HUES48 (cell line): ENCODE measurements at regions not wholly inside any gene's neighbourhood (a gene's known extent, or its start where the extent isn't known, plus 50 kb on each side); places are given as distances from the start of the nearest gene placed in this dataset.

ENCODE experiments used
- H3K27ac ChIP-seq: one replicate; pipeline ENCODE4 v1.7.0; 2013; ENCODE audit warnings: low read depth, low read length, inconsistent platforms
- H3K27me3 ChIP-seq: 2 replicates; pipeline ENCODE4 v1.6.1; 2013; ENCODE audit warnings: mild to moderate bottlenecking, low read length; ENCODE audit not compliant: control insufficient read depth, insufficient read depth
- H3K36me3 ChIP-seq: 2 replicates; pipeline ENCODE4 v1.6.1; 2013; ENCODE audit warnings: low read length; ENCODE audit not compliant: control insufficient read depth, insufficient read depth
- H3K4me1 ChIP-seq: 2 replicates; pipeline ENCODE4 v1.6.1; 2013; ENCODE audit warnings: mild to moderate bottlenecking, low read length; ENCODE audit not compliant: control insufficient read depth, insufficient read depth
- H3K4me3 ChIP-seq: 2 replicates; pipeline ENCODE4 v1.5.1; 2013; ENCODE audit warnings: mild to moderate bottlenecking, low read depth, low read length
- H3K9ac ChIP-seq: 2 replicates; pipeline ENCODE4 v1.6.1; 2013; ENCODE audit warnings: mild to moderate bottlenecking, low read depth, low read length, moderate library complexity
- H3K9me3 ChIP-seq: 2 replicates; pipeline ENCODE4 v1.6.1; 2013; ENCODE audit warnings: low read length; ENCODE audit not compliant: control insufficient read depth, insufficient read depth

- H3K27ac ChIP-seq: no peak overlapping the region
- H3K9ac ChIP-seq: no peak overlapping the region
- H3K9me3 ChIP-seq: no peaks in the 10 kb centered on the region
- no peaks in the 10 kb centered on the region for H3K36me3 ChIP-seq
- H3K4me1 ChIP-seq: no peaks in the 10 kb centered on the region
- H3K4me3 ChIP-seq: no peak overlapping the region
- H3K27me3 ChIP-seq: no peaks in the 10 kb centered on the region
These were observed 251.7 kb upstream of the PITRM1 start for GRCh38 chr10:3424111-3424851.

- no peak overlapping the region for H3K27ac ChIP-seq
- no peak overlapping the region for H3K4me3 ChIP-seq
- H3K36me3 ChIP-seq: no peaks in the 10 kb centered on the region
- H3K4me1 ChIP-seq: no peaks in the 10 kb centered on the region
- H3K9ac ChIP-seq: no peak overlapping the region
- no peaks in the 10 kb centered on the region for H3K9me3 ChIP-seq
- no peaks in the 10 kb centered on the region for H3K27me3 ChIP-seq
These were observed 250.8 kb upstream of the PITRM1 start for GRCh38 chr10:3423384-3423783.

- H3K4me3 ChIP-seq: no peak overlapping the region
- no peaks in the 10 kb centered on the region for H3K27me3 ChIP-seq
- no peak overlapping the region for H3K9ac ChIP-seq
These were observed 249.7 kb upstream of the PITRM1 start for GRCh38 chr10:3422282-3422681.

GRCh38 chr10:3421537-3422257 lies 249.1 kb upstream of the PITRM1 start:
- H3K27me3 ChIP-seq: no peaks in the 10 kb centered on the region
- H3K27ac ChIP-seq: no peak overlapping the region
- no peak overlapping the region for H3K9ac ChIP-seq
- H3K9me3 ChIP-seq: no peaks in the 10 kb centered on the region
- H3K36me3 ChIP-seq: no peaks in the 10 kb centered on the region
- H3K4me1 ChIP-seq: no peaks in the 10 kb centered on the region
- no peak overlapping the region for H3K4me3 ChIP-seq

More at GRCh38 chr10:3422282-3422681, 249.7 kb upstream of the PITRM1 start:
- H3K36me3 ChIP-seq: no peaks in the 10 kb centered on the region
- H3K27ac ChIP-seq: no peak overlapping the region
- no peaks in the 10 kb centered on the region for H3K9me3 ChIP-seq
- no peaks in the 10 kb centered on the region for H3K4me1 ChIP-seq

GRCh38 chr10:3420527-3421469 lies 248.2 kb upstream of the PITRM1 start:
- Histone ChIP-seq H3K4me3 (no peak overlapping the region), H3K4me1 (no peaks in the 10 kb centered on the region)

GRCh38 chr10:3419719-3420495 lies 247.3 kb upstream of the PITRM1 start:
- no peak overlapping the region for H3K4me3 ChIP-seq
- H3K27ac ChIP-seq: no peak overlapping the region
- no peak overlapping the region for H3K9ac ChIP-seq
- H3K9me3 ChIP-seq: no peaks in the 10 kb centered on the region
- no peaks in the 10 kb centered on the region for H3K36me3 ChIP-seq
- H3K4me1 ChIP-seq: no peaks in the 10 kb centered on the region
- no peaks in the 10 kb centered on the region for H3K27me3 ChIP-seq

More at GRCh38 chr10:3420527-3421469, 248.2 kb upstream of the PITRM1 start:
- H3K27ac ChIP-seq: no peak overlapping the region
- H3K9ac ChIP-seq: no peak overlapping the region
- H3K36me3 ChIP-seq: no peaks in the 10 kb centered on the region
- H3K9me3 ChIP-seq: no peaks in the 10 kb centered on the region
- no peaks in the 10 kb centered on the region for H3K27me3 ChIP-seq

GRCh38 chr10:3418926-3419325 lies 246.3 kb upstream of the PITRM1 start:
- no peaks in the 10 kb centered on the region for H3K4me1 ChIP-seq
- no peak overlapping the region for H3K9ac ChIP-seq
- H3K9me3 ChIP-seq: no peaks in the 10 kb centered on the region
- H3K27me3 ChIP-seq: no peaks in the 10 kb centered on the region
- no peak overlapping the region for H3K4me3 ChIP-seq
- H3K36me3 ChIP-seq: no peaks in the 10 kb centered on the region
- H3K27ac ChIP-seq: no peak overlapping the region

- Histone ChIP-seq H3K4me3 (no peak overlapping the region), H3K9ac (no peak overlapping the region), H3K4me1 (no peaks in the 10 kb centered on the region), H3K9me3 (no peaks in the 10 kb centered on the region), H3K27ac (no peak overlapping the region), H3K36me3 (no peaks in the 10 kb centered on the region), H3K27me3 (no peaks in the 10 kb centered on the region)
These were observed 245.6 kb upstream of the PITRM1 start for GRCh38 chr10:3418041-3418754.

- no peaks in the 10 kb centered on the region for H3K27me3 ChIP-seq
- no peak overlapping the region for H3K27ac ChIP-seq
- no peaks in the 10 kb centered on the region for H3K9me3 ChIP-seq
- no peak overlapping the region for H3K4me3 ChIP-seq
- H3K9ac ChIP-seq: no peak overlapping the region
- no peaks in the 10 kb centered on the region for H3K36me3 ChIP-seq
- no peaks in the 10 kb centered on the region for H3K4me1 ChIP-seq
These were observed 244.5 kb upstream of the PITRM1 start for GRCh38 chr10:3417096-3417495.
